GM12865 (cell line): ENCODE measurements at regions not wholly inside any gene's neighbourhood (a gene's known extent, or its start where the extent isn't known, plus 50 kb on each side); places are given as distances from the start of the nearest gene placed in this dataset.

Experiments
- DNase-seq: peaks from one replicate; pipeline ENCODE4 v3.0.0; 2010; ENCODE audit warnings: low read depth
- H3K4me3 ChIP-seq: 2 replicates; pipeline ENCODE4 v1.5.1; 2011; ENCODE audit warnings: mild to moderate bottlenecking, low read depth, low read length, control low read depth
- CTCF ChIP-seq: IDR thresholded peaks from 2 replicates; pipeline ENCODE4 v1.5.1; 2011; ENCODE audit warnings: low read length, control low read depth, low read depth, inconsistent platforms; ENCODE audit not compliant: insufficient read depth; ENCODE audit errors: missing control alignments

GRCh38 chr5:28215091-28215490 is 1176.7 kb upstream of the CDH9 start:
- no peak overlapping the region for H3K4me3 ChIP-seq
- no peak for DNase-seq
- no peak for TF ChIP-seq CTCF

DNA sequence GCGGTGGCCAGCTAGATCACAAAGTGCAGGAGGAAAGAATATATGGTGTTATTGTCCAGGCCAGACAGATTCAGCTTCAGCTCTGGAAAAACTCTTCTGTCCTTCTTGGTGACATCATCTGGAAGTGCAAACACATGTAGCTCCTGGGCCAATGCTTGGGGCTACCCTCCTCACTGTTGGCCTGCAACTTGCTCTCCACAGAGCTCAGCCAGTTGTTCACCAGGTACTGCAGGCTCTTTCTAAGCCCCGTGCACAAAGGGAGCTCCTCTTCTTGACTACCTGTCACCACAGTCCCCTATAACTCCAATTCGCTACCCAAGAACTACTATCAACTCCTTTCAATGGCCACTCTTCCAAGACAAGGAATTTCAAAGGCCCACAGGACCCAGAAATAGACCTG is 1175.9 kb upstream of the CDH9 start:
- no peak for TF ChIP-seq CTCF
- no peak for DNase-seq
- H3K4me3 ChIP-seq = no peak overlapping the region

- no peak for TF ChIP-seq CTCF
- DNase-seq = no peak
- H3K4me3 ChIP-seq = no peak overlapping the region
Measured at GRCh38 chr5:28208356-28208755, 1170.0 kb upstream of the CDH9 start.

GRCh38 chr5:28190011-28190410 is 1151.6 kb upstream of the CDH9 start:
- DNase-seq = no peak
- no peak overlapping the region for H3K4me3 ChIP-seq
- TF ChIP-seq CTCF = no peak

- DNase-seq = no peak
- no peak for TF ChIP-seq CTCF
- H3K4me3 ChIP-seq = no peak overlapping the region
Measured at GRCh38 chr5:28174691-28175090, 1136.3 kb upstream of the CDH9 start.

DNA sequence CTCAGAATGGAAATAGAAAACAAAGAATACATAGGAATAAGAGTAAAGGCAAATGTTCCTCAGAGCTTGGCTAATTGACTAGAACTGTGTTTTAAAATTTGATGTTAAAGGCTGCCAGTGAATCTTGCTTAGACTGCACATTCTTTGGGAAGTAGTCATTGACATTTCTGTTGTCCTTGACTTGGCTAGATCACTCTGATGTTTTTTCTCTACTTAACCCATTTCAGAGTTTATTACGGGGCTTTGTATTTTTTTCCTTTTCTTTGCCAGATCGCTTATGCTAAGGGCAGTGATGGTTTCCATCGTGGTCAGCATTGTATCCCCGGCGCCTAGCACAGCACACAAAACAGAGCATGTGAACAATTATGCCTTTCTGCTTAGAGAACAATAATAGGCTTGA is 1126.7 kb upstream of the CDH9 start:
- TF ChIP-seq CTCF = no peak
- DNase-seq = no peak
- H3K4me3 ChIP-seq = no peak overlapping the region

GRCh38 chr5:28164568-28164967 is 1126.2 kb upstream of the CDH9 start:
- no peak for TF ChIP-seq CTCF
- no peak overlapping the region for H3K4me3 ChIP-seq
- DNase-seq = no peak
